NAMALWA (cell line): ENCODE measurements at regions not wholly inside any gene's neighbourhood (a gene's known extent, or its start where the extent isn't known, plus 50 kb on each side); places are given as distances from the start of the nearest gene placed in this dataset.
"Not testable (repeated sequence)": the region's sequence is repeated elsewhere in the genome, so short reads cannot be mapped to it uniquely, and the experiment has no call there.

Experiments used
- DNase-seq: peaks from one replicate; pipeline ENCODE4 v3.0.0-alpha.2; 2015; ENCODE audit warnings: low spot score

DNA sequence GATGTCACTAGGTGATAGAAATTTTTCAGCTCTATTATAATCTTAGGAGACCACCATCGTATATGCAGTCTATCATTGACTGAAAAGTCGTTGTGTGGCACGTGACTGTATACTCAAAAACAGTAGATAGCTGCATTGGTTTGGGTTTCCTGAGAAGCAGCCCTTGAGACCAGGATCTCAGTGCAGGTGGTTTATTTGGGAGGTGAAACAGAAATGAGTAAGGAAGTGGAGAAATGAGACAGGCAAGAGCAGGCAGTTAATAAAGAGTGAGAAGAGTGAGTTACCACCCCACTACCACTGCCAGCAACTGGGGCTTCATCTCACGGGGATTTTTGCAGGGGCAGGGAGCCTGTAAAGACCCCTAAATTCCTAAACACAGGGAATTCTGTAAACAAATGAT lies 221.0 kb downstream of the SHQ1 start:
- no peak for DNase-seq

DNA sequence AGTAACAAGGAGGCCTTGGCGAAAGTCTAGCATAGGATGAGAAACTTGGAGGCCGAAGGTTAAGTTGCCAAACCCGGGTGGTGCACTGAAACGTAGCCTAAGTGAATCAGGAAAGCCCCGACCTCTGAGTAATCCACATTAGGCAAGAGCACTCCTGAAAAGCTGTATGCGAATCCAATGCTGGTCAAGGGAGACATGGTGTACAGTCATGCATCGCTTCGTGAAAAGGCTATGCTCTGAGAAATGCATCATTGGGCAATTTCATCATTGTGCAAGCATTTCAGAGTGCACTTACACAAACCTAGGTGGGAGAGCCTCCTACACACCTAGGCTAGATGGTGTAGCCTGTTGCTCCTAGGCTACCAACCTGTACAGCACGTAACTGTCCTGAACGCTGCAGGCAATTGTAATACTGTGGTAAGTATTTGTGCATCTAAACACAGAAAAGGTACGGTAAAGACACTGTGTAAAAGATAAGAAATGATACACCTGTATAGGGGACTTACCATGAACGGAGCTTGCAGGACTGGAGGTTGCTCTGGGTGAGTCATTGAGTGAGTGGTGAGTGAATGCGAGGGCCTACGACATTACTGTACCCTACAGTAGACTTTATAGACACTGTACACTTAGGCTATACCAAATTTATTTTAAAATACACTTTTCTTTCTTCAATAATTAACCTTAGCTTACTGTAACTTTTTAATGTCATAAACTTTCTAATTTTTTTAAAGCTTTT lies 222.5 kb downstream of the SHQ1 start:
- no peak for DNase-seq

DNA sequence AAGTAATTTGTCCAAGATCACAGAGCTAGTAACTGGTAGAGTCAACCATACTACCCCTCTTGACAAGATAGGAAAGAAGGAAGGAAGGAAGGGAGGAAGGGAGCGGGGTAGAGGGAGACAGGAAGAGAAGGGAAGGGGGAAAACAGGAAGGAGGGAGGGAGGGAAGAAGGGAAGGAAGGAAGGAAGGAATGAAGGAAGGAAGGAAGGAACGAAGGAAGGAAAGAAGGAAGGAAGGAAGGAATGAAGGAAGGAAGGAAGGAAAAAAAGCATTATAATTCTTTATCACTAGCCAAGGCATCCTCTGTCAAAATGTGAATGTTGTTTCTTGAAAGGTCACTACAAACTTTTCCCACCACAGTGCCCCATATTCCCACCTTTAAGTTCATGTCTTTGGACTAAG lies 223.6 kb downstream of the SHQ1 start:
- DNase-seq: no peak

DNA sequence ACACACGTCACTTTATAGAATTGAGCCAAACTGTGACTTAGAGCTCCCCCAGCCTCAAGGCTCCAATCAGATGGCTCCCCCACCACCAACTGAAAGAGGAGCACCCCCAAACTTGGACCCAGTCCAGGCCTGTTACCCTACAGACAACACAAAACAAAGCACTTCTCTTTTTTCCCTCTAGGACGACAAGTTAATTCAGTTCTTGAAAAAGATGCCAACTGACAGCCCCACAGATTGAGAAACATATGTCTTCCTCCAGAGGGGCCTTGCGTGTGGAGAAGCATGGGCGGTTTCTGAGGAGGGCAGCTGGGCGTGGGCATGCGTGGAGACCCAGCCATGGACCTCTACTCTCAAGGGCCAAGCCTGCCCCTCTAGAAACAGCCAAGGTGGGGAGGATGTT lies 229.5 kb downstream of the SHQ1 start:
- DNase-seq: no peak

DNA sequence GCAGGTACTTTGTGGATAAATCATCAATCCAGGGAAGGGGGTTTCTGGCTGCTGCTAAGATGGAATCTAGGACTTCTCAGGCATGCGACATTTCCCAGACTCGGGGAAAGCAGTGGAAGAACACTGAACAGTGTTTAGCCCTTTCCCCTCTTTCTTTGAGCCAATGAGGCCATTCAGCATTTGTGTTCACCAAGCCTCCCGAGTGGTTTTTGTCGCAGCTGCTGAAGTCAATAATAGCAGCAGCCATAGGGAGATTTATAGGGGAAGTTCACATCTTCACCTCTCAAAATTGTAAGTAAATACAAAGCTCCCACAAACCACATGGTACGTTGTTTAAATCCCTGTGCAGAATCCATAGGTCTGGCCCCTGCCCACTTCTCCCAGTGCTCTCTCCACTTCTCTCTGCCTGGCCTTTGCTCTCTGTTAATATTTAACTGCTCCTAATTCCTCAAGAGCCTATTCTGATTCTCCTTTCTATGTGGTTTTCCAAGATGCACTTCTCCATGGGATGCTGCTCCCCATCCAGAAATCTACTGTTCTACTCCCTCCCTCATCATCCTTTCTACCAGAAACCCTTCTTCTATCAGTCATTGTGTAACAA lies 230.7 kb downstream of the SHQ1 start:
- DNase-seq: no peak

DNA sequence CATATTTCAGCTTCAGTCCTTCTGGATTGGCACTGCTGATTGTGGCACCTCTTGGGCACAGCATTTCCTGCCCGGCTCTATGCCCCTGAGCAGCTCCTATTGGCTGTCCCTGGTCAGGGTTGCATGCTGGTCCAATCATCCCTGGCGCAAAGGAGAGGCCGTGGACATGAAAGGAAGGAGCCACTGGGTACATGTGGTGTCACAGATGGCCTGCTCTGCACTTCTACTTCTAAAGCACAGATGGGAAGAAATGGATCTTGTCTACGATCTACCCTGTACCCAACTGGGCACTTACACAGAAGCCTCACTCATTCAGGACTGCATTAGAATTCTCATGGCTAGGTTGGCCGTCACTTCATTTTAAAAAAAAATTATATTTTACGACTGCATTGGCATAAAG lies 232.5 kb downstream of the SHQ1 start:
- DNase-seq: no peak

DNA sequence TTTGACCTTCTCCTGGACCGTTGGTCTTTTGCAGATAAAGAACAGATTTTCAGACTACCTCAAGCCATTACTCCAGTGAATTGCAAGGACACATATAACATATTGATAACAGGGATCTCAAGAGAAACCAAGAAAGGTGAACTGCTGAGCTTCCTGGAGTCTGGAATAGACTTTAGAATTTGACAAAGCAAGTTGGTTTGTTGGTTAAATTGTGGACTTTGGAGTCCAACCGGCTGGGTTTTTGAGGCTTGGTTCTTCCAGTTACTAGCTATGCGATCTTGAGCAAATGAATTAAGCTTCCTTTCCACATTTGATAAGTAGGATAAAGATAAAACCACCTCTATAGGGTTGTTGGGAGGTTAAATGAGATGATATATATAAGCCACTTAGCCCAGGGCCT lies 233.1 kb downstream of the SHQ1 start:
- DNase-seq: no peak

DNA sequence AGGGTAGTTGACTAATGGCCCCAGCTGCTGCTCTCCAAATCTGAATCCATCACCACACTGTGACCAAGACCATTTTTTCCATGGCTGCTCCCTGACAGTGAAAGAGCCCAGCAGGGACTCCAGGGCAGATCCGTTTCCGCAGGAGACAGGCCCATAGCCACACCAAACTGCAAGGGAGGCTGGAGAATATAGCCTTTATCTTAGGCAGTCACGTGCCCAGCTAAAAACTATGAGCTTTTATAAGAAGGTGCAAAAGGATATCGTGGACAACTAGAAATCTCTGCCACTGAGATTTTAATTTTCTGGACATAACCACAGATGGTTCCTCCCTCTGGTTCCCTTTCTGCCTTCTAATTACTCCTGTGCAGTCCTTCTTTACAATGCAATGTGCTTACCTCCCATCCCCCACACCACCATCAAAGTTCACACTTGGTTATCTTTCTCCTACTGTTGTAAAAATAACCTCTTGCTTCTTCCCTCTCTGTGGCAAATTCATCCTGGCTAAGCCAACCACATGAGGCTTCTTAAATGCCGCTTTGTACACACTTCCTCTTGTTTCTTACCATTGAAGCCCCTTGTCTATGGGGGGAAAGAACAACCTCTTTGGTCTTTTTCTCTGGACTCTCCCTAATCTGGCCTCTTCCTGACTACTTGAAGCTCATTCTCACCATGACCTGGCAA lies 233.7 kb downstream of the SHQ1 start:
- no peak for DNase-seq

DNA sequence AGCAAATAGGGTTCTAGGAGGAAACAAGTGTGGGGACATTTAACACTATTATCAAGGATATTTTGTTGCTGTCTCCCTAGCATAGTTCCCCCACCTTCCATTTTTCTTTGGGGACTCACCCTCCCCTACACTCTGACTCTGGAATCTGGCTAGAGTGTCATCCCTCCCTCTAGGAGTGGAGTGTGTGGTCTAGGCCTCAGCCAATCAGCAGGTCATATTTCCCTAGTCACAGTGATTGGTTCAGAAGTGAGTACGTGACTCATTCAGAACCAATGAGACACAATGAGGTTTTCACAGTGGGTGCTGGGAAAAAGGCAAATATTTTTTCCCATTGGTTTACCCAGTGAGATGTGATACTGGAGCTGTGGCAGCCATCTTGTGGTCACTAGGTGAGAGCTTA lies 234.4 kb downstream of the SHQ1 start:
- no peak for DNase-seq

DNA sequence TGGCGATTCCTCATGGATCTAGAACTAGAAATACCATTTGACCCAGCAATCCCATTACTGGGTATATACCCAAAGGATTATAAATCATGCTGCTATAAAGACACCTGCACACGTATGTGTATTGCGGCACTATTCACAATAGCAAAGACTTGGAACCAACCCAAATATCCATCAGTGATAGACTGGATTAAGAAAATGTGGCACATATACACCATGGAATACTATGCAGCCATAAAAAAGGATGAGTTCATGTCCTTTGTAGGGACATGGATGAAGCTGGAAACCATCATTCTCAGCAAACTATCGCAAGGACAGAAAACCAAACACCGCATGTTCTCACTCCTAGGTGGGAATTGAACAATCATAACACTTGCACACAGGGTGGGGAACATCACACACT lies 239.1 kb downstream of the SHQ1 start:
- not testable (repeated sequence) for DNase-seq

DNA sequence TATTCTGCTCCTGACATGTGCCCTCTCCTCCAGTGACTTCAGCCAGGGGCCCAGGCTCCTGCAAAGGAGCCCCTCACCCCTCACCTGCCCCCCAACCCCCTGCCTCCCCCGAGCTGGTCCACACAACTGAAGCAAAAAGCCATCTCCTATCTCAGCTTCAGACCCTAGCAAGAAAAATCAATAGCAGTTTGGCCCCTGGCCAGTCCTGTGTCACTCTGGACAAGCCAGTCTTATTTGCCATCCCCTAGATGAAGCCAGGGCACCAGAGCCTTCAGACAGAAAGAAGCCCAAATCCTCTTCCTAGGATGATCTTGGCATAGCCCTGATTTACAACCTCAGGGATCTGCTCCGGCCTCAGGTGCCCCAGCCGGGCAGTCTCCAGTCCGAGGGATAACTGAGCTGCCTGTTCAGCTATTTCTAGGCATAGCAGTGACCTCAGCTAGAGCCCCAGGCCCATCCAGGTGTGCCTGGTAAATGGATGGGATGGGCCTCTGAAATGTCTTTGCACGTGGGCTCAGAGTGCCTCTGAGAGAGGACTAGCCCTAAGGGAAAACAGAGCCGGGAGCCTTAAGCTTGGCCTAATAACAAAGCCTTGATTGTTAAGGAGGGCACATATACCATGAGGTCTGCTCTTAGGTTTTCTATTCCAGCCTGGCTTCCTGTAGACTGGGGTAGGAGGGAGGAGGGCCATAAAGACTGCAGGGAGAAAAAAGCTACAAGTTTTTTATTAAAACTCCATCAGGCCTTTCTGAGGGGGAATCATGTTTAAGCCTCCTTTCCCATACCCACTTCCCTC lies 242.0 kb downstream of the SHQ1 start:
- no peak for DNase-seq

DNA sequence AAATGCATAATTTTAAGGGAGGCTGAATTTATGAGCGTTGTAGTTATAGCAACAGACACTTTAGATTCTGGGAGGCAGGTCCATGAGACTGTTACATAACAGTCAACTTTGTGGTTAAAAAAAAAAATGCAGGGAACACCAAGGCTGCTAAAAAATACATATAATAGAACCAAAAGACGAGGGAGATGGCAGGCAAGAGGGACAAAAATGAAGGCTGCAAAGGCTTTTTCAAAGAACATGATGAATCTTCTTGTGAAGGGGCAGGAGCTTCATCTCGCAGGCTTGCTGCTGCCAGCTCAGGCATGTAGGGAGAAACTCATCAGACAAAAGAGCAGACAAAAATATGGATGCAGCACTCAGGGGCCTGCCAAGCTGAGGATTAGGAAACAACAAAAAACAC lies 243.9 kb downstream of the SHQ1 start:
- DNase-seq: no peak

DNA sequence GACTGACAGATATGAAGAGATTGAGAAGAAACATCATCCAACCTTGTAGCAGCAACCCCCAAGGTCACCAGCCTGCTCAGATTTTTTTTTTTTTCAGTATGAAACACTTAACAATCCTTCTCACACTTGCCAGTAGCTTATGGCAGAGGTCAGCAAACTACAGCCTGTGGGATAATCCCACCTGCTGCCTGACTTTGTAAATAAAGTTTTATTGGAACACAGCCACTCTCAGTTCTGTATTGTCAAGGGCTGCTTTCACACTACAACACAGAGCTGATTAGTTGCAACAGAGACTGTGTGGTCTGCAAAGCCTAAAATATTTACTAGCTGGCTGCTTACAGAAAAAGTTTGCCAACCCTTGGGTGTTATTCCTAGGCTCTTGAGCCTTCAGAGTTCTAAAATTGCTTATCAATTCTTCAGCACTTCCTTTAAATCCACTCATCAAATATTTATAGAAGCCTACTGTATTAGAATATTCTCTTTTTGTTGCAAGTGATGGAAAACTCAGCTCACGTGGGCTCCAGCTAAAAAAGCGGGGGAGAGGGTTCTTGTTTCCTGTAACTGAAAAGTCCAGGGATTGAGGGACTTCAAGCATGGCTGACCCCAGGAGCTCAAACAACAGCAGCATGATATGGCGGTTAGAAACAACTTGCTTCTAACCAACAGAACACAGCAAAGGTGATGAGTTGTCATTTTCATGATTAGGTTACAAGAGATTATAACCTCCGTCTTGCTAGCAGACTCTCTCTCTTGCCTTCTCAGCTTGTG lies 246.1 kb downstream of the SHQ1 start:
- DNase-seq: no peak

DNA sequence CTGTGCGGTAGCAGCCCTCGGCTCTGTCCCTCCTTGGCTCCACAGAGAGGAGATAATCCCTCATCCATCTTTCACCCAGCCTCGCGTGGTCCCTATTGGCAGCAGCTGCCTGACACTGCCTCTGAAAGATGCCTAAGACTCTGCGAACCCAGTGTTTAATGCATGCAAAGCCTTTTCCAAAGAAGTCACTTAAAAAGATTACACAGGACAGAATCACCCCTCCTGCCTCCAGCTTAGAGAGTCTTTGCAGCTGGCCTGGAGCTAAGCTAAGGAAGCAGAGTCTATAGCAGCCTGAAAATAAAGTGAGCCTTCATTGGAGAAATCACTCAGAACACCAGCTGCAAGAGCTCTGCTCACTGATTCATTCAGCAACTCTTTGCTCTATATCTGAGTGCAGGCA lies 247.2 kb downstream of the SHQ1 start:
- no peak for DNase-seq

DNA sequence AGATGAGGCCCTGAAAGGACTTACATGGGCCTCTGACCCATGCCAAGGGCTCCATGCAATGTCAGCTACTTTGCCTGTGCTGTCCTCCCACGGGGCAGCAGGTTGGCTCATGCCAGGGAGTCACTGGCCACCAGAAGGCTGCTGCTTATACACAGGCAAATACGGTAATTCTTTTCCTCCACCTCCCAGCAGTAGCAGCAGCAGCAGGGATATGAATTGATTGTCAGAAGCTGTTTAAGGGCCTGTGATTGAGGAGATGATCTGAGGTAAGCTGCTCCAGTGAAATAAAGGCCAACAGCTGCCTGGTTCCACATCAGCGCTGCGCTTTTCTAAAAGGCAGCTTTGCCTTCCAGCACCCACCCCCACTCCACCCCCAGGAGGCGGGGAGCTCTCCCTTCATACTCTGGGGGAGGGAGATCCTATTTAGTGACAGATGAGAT lies 250.5 kb downstream of the SHQ1 start:
- DNase-seq: no peak

DNA sequence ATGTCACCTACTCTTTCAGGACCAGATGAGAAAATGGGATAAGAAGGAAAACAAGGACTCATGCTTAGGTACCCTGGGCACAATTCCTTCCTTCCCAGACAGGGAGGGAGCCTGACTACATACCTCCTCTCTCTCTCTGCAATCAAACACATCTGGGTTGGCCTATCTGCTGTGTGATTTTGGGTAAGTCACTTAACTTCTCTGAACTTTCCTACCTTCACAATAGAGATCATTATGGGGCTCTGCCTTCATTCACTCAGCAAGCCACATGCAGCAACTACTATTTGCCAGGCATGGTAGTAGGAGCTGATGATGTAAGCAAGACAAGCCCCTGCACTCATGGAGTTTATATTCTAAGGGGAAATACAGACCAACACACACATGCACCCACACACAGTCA lies 251.2 kb downstream of the SHQ1 start:
- no peak for DNase-seq

DNA sequence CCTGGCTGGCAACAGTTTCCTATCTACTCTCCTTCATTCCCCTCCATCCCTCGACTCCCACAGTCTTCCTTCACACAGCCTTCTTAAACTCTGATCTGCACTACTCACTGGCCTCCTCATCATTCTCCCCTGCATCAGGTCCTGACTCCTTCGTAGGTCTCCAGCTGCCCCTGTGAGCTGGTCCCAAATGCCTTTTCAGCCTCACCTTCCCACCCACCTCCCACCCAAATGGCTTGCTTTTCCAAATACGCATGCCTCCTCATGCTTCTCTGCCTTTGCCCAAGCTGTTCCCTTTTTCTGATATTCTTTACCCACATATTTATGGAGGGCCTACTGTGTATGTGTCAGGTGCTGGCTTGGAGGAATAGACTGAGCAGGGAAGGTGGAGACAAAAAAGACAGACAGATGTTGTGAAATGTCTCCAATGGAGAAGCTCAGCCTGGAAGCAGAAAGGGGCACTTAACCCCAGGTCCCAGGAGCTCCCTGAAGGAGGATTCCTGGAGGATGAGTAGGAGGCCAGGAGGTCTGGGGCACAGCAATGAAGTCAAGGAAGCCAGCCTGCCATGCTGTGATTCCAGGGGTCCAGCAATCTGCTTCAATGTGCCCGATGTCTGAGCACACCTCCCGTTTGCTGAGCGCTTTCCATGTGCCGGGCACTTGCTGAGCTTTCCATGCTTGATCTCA lies 252.2 kb downstream of the SHQ1 start:
- no peak for DNase-seq

DNA sequence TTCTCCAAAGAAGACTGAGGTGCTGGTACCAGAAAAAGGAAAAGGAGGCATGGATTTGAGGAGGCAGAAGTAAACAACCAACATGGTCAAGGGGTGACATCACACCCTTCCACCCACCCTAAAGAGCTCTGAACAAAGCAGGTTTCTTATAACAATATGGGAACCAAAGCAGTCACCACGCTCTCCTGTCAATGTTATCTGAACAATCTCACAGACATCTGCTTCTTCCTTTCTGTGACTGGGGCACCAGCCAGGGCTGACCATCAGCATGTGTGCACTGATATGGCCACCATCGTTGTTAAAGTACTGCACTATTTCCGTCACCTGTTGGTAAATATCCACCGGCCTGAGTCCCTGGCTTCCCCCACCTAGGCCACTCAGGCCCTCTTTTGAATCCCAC lies 252.9 kb downstream of the SHQ1 start:
- DNase-seq: no peak

DNA sequence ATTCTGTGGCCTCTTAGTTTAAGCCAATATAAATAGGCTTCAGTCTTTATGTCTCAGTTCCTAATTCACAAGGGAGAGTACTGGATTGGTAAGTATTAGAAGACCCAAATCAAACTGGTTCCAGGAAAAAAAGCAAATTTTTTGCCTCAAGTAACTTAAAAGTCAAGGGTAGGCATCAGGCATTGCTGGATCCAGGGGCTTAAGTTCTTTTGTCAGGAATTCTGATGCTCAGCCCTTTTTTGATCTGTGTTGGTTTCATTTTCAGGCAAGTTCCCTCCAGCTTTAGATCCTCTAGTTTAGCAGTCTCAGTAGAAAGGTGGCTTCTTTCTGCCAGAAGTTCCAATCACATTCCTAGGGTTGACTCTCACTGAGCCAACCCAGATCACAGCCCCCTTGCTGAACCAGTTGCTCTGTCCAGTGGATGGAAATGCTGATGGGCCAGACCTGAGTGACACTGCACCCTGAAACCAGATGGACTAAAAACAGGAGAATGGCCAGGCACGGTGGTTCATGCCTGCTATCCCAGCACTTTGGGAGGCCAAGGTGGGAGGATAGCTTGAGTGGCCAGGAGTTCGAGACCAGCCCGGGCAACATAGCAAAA lies 253.5 kb downstream of the SHQ1 start:
- no peak for DNase-seq

DNA sequence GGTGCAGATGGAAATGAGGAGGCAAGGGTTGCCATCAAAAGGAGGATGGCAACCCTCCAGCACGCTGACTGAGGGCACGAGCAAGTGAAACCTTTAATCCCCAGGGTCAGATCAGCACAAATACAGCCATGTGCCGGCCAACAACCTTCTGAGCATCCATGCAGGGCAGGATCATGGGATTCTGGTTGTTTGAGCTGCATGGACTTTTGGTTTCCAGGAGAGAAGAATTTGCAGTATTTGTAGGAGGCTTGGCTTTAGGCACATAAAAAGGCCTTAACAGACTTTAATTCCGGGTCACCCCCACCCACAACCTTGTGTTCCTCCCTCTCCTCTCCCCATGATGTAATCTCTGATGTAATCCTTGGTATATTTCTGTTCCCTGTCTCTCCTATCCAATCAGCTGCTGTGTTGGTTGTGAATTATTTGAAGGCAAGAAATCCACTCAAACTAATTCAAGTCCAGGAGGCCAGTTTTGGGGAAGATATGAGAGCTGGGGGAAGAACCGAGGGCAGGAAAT lies 254.3 kb downstream of the SHQ1 start:
- DNase-seq: no peak
